HEK293 (cell line): ENCODE measurements at regions not wholly inside any gene's neighbourhood (a gene's known extent, or its start where the extent isn't known, plus 50 kb on each side); places are given as distances from the start of the nearest gene placed in this dataset.

Experiments
- CTCF ChIA-PET: fragments of 350-600 bp; formaldehyde crosslinking; extraction: SDS; loops from one replicate; lab custom pipeline; 2021; ENCODE audit warnings: antibody characterized with exemption; lab: Yijun Ruan, JAX
- POLR2A ChIA-PET: fragments of 300-600 bp; formaldehyde crosslinking; extraction: SDS; loops from one replicate; lab custom pipeline; 2020; ENCODE audit warnings: antibody characterized with exemption, inconsistent platforms; lab: Yijun Ruan, JAX
- H3K27ac ChIP-seq: fragments of 200-500 bp; sonication (Bioruptor generic); 2 replicates; pipeline ENCODE4 v1.5.1; 2014; ENCODE audit warnings: low read depth, low read length, control low read depth, inconsistent platforms; ENCODE audit errors: extremely low read depth
- H3K36me3 ChIP-seq, 2 experiments: fragments of 200-500 bp in 1 of 2; sonication (Bioruptor generic) in 1 of 2; 1 replicate in 1 of 2; 2 replicates in 1 of 2; pipeline ENCODE4 v1.5.1; 2014 to 2017; ENCODE audit warnings: inconsistent platforms in 2 of 2, low read length in 2 of 2; ENCODE audit not compliant: control insufficient read depth in 2 of 2, insufficient read depth in 1 of 2
- H3K4me1 ChIP-seq: fragments of 200-500 bp; sonication (Bioruptor generic); 2 replicates; pipeline ENCODE4 v1.5.1; 2014; ENCODE audit warnings: mild to moderate bottlenecking, low read length, inconsistent platforms; ENCODE audit not compliant: control insufficient read depth, insufficient read depth
- H3K4me3 ChIP-seq: 2 replicates; pipeline ENCODE4 v1.5.1; 2011; ENCODE audit warnings: low read depth, mild to moderate bottlenecking, control low read depth, low read length, moderate library complexity
- H3K9me3 ChIP-seq: fragments of 200-500 bp; sonication (Bioruptor generic); 2 replicates; pipeline ENCODE4 v1.5.1; 2014; ENCODE audit warnings: low read depth, low read length, inconsistent platforms; ENCODE audit not compliant: control insufficient read depth, insufficient read depth
- FEZF1 ChIP-seq: fragments of 450-650 bp; formaldehyde crosslinking; IDR thresholded peaks from 2 replicates; pipeline ENCODE4 v1.5.1; 2016; ENCODE audit warnings: missing biosample characterization, missing genetic modification characterization
- KLF10 ChIP-seq: fragments of 450-650 bp; IDR thresholded peaks from 2 replicates; pipeline ENCODE4 v1.5.1; 2018; ENCODE audit warnings: missing biosample characterization, mild to moderate bottlenecking, missing genetic modification characterization
- SCRT1 ChIP-seq: fragments of 450-650 bp; formaldehyde crosslinking; IDR thresholded peaks from 2 replicates; pipeline ENCODE4 v1.5.1; 2016; ENCODE audit warnings: missing biosample characterization, missing genetic modification characterization, borderline replicate concordance
- SCRT2 ChIP-seq: fragments of 450-650 bp; formaldehyde crosslinking; IDR thresholded peaks from 2 replicates; pipeline ENCODE4 v1.5.1; 2016; ENCODE audit warnings: missing biosample characterization, missing genetic modification characterization
- WT1 ChIP-seq: fragments of 450-650 bp; formaldehyde crosslinking; IDR thresholded peaks from 2 replicates; pipeline ENCODE4 v1.5.1; 2016; ENCODE audit warnings: missing biosample characterization, missing genetic modification characterization
- ZBTB20 ChIP-seq: fragments of 450-650 bp; formaldehyde crosslinking; IDR thresholded peaks from 2 replicates; pipeline ENCODE4 v1.5.1; 2016; ENCODE audit warnings: missing biosample characterization, missing genetic modification characterization
- ZFP37 ChIP-seq: fragments of 450-650 bp; formaldehyde crosslinking; IDR thresholded peaks from 2 replicates; pipeline ENCODE4 v1.5.1; 2016; ENCODE audit warnings: missing biosample characterization, missing genetic modification characterization
- ZIC2 ChIP-seq: fragments of 450-650 bp; formaldehyde crosslinking; IDR thresholded peaks from 2 replicates; pipeline ENCODE4 v1.5.1; 2016; ENCODE audit warnings: missing biosample characterization, missing genetic modification characterization
- ZNF112 ChIP-seq: fragments of 450-650 bp; formaldehyde crosslinking; IDR thresholded peaks from 2 replicates; pipeline ENCODE4 v1.5.0; 2017; ENCODE audit warnings: missing biosample characterization, missing genetic modification characterization
- ZNF114 ChIP-seq: fragments of 450-650 bp; formaldehyde crosslinking; IDR thresholded peaks from 2 replicates; pipeline ENCODE4 v1.5.0; 2017; ENCODE audit warnings: missing biosample characterization, missing genetic modification characterization
- ZNF146 ChIP-seq: fragments of 450-650 bp; formaldehyde crosslinking; IDR thresholded peaks from 2 replicates; pipeline ENCODE4 v1.5.1; 2016; ENCODE audit warnings: missing biosample characterization, missing genetic modification characterization
- ZNF202 ChIP-seq: fragments of 450-650 bp; formaldehyde crosslinking; IDR thresholded peaks from 2 replicates; pipeline ENCODE4 v1.5.1; 2016; ENCODE audit warnings: missing biosample characterization, missing genetic modification characterization, borderline replicate concordance
- ZNF211 ChIP-seq: fragments of 450-650 bp; formaldehyde crosslinking; IDR thresholded peaks from 2 replicates; pipeline ENCODE4 v1.5.1; 2016; ENCODE audit warnings: low read depth, missing biosample characterization, missing genetic modification characterization
- ZNF214 ChIP-seq: fragments of 450-650 bp; formaldehyde crosslinking; IDR thresholded peaks from 2 replicates; pipeline ENCODE4 v1.5.1; 2017; ENCODE audit warnings: missing biosample characterization, mild to moderate bottlenecking, missing genetic modification characterization, borderline replicate concordance
- ZNF221 ChIP-seq: fragments of 450-650 bp; formaldehyde crosslinking; IDR thresholded peaks from 2 replicates; pipeline ENCODE4 v1.5.1; 2017; ENCODE audit warnings: missing biosample characterization, missing genetic modification characterization, borderline replicate concordance
- ZNF24 ChIP-seq: fragments of 450-650 bp; formaldehyde crosslinking; IDR thresholded peaks from 2 replicates; pipeline ENCODE4 v1.5.1; 2016; ENCODE audit warnings: missing biosample characterization, missing genetic modification characterization
- ZNF423 ChIP-seq: fragments of 450-650 bp; formaldehyde crosslinking; IDR thresholded peaks from 2 replicates; pipeline ENCODE4 v1.5.1; 2016; ENCODE audit warnings: missing biosample characterization, missing genetic modification characterization
- ZNF521 ChIP-seq: fragments of 450-650 bp; formaldehyde crosslinking; IDR thresholded peaks from 2 replicates; pipeline ENCODE4 v1.5.1; 2017; ENCODE audit warnings: missing biosample characterization, mild to moderate bottlenecking, missing genetic modification characterization
- ZNF747 ChIP-seq: fragments of 450-650 bp; formaldehyde crosslinking; IDR thresholded peaks from 2 replicates; pipeline ENCODE4 v1.5.1; 2016; ENCODE audit warnings: missing biosample characterization, missing genetic modification characterization
- ZNF843 ChIP-seq: fragments of 450-650 bp; formaldehyde crosslinking; IDR thresholded peaks from 2 replicates; pipeline ENCODE4 v1.5.1; 2016; ENCODE audit warnings: missing biosample characterization, missing genetic modification characterization
- TF ChIP-seq, protein P1 (sequence below): fragments of 450-650 bp; formaldehyde crosslinking; IDR thresholded peaks from 2 replicates; pipeline ENCODE4 v1.5.1; 2016; ENCODE audit warnings: missing biosample characterization, missing genetic modification characterization, borderline replicate concordance
- TF ChIP-seq, protein P2 (sequence below): fragments of 450-650 bp; formaldehyde crosslinking; IDR thresholded peaks from 2 replicates; pipeline ENCODE4 v1.5.1; 2016; ENCODE audit warnings: missing biosample characterization, missing genetic modification characterization
- TF ChIP-seq, protein P3 (sequence below): fragments of 450-650 bp; formaldehyde crosslinking; IDR thresholded peaks from 2 replicates; pipeline ENCODE4 v1.5.1; 2016; ENCODE audit warnings: missing biosample characterization, missing genetic modification characterization, borderline replicate concordance
- TF ChIP-seq, protein P4 (sequence below): fragments of 450-650 bp; formaldehyde crosslinking; IDR thresholded peaks from 2 replicates; pipeline ENCODE4 v1.5.1; 2016; ENCODE audit warnings: missing biosample characterization, missing genetic modification characterization

DNA sequence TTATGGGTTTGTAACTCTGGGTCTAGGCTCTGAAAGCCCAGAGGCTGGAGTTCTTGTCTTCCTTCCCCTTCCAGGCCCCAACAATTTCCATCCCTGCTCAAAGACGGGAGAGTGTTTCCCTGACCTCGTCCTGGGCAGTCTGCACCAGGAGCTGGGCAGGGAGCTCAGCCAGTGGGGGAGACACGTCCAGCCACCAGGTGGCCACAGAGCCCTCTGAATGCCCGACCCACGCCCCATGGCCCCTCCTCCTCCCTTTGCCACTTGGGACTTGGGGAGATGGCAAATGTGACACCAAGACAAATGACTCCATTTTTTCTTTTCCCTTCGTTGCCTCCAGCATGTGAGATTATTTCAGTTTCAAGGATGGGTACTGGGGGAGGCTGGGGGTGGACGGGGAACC, 159.9 kb upstream of the AJAP1 start (continued):
- TF ChIP-seq, protein P1, sequence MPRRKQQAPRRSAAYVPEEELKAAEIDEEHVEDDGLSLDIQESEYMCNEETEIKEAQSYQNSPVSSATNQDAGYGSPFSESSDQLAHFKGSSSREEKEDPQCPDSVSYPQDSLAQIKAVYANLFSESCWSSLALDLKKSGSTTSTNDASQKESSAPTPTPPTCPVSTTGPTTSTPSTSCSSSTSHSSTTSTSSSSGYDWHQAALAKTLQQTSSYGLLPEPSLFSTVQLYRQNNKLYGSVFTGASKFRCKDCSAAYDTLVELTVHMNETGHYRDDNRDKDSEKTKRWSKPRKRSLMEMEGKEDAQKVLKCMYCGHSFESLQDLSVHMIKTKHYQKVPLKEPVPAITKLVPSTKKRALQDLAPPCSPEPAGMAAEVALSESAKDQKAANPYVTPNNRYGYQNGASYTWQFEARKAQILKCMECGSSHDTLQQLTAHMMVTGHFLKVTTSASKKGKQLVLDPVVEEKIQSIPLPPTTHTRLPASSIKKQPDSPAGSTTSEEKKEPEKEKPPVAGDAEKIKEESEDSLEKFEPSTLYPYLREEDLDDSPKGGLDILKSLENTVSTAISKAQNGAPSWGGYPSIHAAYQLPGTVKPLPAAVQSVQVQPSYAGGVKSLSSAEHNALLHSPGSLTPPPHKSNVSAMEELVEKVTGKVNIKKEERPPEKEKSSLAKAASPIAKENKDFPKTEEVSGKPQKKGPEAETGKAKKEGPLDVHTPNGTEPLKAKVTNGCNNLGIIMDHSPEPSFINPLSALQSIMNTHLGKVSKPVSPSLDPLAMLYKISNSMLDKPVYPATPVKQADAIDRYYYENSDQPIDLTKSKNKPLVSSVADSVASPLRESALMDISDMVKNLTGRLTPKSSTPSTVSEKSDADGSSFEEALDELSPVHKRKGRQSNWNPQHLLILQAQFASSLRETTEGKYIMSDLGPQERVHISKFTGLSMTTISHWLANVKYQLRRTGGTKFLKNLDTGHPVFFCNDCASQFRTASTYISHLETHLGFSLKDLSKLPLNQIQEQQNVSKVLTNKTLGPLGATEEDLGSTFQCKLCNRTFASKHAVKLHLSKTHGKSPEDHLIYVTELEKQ (tag by site-specific recombination) = no peak
- TF ChIP-seq KLF10 (tag by site-specific recombination) (no peak), FEZF1 (tag by site-specific recombination) (no peak), ZNF521 (tag by site-specific recombination) (no peak), ZNF112 (tag by site-specific recombination) (no peak), ZNF843 (no peak), ZNF114 (tag by site-specific recombination) (no peak)
- TF ChIP-seq, protein P2, sequence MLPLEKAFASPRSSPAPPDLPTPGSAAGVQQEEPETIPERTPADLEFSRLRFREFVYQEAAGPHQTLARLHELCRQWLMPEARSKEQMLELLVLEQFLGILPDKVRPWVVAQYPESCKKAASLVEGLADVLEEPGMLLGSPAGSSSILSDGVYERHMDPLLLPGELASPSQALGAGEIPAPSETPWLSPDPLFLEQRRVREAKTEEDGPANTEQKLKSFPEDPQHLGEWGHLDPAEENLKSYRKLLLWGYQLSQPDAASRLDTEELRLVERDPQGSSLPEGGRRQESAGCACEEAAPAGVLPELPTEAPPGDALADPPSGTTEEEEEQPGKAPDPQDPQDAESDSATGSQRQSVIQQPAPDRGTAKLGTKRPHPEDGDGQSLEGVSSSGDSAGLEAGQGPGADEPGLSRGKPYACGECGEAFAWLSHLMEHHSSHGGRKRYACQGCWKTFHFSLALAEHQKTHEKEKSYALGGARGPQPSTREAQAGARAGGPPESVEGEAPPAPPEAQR (tag by site-specific recombination) = no peak
- TF ChIP-seq, all 188 proteins: peak for 0

DNA sequence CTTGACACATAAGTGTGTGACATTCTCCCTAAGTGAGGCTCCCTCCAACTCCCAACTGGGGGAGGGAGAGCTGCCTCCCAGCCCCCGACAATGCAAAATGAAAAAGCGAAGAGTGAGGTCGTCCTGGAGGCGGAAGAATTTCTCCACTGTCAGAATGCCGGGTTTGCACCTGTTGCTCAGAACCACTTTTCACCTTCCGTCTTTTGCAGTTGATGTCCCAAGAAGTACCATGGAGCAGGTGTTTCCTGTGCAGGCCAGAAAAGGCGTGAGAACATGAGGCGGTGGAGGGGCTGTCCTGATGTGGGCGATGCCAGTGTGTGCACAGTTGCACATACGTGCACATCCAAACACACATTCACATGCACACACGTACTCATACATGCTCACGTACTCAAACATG, 158.6 kb upstream of the AJAP1 start:
- no peaks in the 10 kb centered on the region for H3K9me3 ChIP-seq
- ChIA-PET POLR2A (no interaction called here), CTCF (no interaction called here)
- no peak overlapping the region for H3K4me3 ChIP-seq
- no peak overlapping the region for H3K27ac ChIP-seq
- H3K4me1 ChIP-seq = no peaks in the 10 kb centered on the region
- no peaks in the 10 kb centered on the region for H3K36me3 ChIP-seq
- no peak for TF ChIP-seq ZBTB20 (tag by site-specific recombination)
- TF ChIP-seq ZNF146 (tag by site-specific recombination) = no peak
- peak; percentile 72 for TF ChIP-seq SCRT2 (tag by site-specific recombination)

DNA sequence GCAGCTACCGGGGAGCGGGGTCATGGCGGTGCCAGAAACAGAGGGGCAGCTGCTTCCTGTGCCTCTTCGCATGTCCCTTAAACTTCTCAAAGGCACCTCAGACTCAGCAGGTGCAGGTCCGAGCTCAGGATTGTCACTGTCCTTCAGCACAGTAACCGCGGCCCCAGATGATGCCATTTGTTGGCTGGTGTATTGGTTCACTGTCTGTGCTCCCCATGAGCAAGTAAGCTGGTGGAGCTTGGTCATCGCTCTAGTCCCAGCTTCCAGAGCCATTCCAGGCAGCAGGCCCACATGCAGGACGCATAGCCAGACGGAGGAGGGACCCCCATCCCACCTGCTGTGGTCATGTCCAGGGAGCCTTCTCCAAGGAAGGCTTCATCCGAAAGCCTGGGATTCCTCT, 154.0 kb upstream of the AJAP1 start:
- POLR2A ChIA-PET = no interaction called here
- no peak overlapping the region for H3K4me3 ChIP-seq
- CTCF ChIA-PET = no interaction called here
- H3K9me3 ChIP-seq = no peaks in the 10 kb centered on the region
- no peak overlapping the region for H3K27ac ChIP-seq
- no peaks in the 10 kb centered on the region for H3K4me1 ChIP-seq
- no peaks in the 10 kb centered on the region for H3K36me3 ChIP-seq
- TF ChIP-seq ZNF202 (tag by site-specific recombination) = no peak
- TF ChIP-seq ZNF24 (tag by site-specific recombination) = no peak
- no peak for TF ChIP-seq ZIC2 (tag by site-specific recombination)
- no peak for TF ChIP-seq ZNF211 (tag by site-specific recombination)
- TF ChIP-seq ZNF221 = no peak

DNA sequence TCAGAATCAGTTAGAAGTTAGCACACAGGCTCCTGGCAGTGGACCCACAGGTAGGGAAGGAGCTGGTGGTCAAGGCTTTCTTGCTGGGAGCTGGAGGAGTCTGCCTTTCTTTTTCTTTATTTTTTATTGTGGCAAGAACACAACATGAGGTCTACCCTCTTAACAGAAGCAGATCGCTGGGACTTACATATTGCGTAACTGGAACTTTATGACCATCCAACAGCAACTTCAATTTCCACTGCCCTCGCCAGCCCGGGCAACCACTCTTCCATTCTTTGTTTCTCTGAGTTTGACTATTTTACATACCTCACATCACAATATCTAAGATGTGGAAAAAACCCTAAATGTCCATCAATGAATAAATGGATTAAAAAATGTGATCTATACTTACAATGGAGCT, 147.8 kb upstream of the AJAP1 start:
- no peaks in the 10 kb centered on the region for H3K9me3 ChIP-seq
- CTCF ChIA-PET = no interaction called here
- H3K4me3 ChIP-seq = no peak overlapping the region
- H3K27ac ChIP-seq = no peak overlapping the region
- POLR2A ChIA-PET = no interaction called here
- H3K4me1 ChIP-seq = no peaks in the 10 kb centered on the region
- no peaks in the 10 kb centered on the region for H3K36me3 ChIP-seq
- TF ChIP-seq ZNF423 (tag by site-specific recombination) (no peak), WT1 (tag by site-specific recombination) (no peak), ZNF747 (tag by site-specific recombination) (no peak), SCRT1 (tag by site-specific recombination) (no peak), ZFP37 (tag by site-specific recombination) (no peak), ZNF214 (no peak)
- TF ChIP-seq, protein P3, sequence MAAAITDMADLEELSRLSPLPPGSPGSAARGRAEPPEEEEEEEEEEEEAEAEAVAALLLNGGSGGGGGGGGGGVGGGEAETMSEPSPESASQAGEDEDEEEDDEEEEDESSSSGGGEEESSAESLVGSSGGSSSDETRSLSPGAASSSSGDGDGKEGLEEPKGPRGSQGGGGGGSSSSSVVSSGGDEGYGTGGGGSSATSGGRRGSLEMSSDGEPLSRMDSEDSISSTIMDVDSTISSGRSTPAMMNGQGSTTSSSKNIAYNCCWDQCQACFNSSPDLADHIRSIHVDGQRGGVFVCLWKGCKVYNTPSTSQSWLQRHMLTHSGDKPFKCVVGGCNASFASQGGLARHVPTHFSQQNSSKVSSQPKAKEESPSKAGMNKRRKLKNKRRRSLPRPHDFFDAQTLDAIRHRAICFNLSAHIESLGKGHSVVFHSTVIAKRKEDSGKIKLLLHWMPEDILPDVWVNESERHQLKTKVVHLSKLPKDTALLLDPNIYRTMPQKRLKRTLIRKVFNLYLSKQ (tag by site-specific recombination) = no peak
- TF ChIP-seq, protein P4, sequence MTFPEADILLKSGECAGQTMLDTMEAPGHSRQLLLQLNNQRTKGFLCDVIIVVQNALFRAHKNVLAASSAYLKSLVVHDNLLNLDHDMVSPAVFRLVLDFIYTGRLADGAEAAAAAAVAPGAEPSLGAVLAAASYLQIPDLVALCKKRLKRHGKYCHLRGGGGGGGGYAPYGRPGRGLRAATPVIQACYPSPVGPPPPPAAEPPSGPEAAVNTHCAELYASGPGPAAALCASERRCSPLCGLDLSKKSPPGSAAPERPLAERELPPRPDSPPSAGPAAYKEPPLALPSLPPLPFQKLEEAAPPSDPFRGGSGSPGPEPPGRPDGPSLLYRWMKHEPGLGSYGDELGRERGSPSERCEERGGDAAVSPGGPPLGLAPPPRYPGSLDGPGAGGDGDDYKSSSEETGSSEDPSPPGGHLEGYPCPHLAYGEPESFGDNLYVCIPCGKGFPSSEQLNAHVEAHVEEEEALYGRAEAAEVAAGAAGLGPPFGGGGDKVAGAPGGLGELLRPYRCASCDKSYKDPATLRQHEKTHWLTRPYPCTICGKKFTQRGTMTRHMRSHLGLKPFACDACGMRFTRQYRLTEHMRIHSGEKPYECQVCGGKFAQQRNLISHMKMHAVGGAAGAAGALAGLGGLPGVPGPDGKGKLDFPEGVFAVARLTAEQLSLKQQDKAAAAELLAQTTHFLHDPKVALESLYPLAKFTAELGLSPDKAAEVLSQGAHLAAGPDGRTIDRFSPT (tag by site-specific recombination) = no peak
